ENCODE measurements at regions not wholly inside any gene's neighbourhood (a gene's known extent, or its start where the extent isn't known, plus 50 kb on each side); places are given as distances from the start of the nearest gene placed in this dataset.

GRCh38 chr5:146945617-146946084 is 67.1 kb upstream of the PPP2R2B start:
- H3K9me3 Mint-ChIP-seq (ENCODE audit: unreplicated experiment) = no peaks in the 10 kb centered on the region
- H3K4me1 ChIP-seq (ENCODE audit: insufficient read depth, low read length) = no peaks in the 10 kb centered on the region
- no peak overlapping the region for H2AFZ ChIP-seq (ENCODE audit: low read depth, low read length)
- H4K20me1 ChIP-seq (ENCODE audit: insufficient read depth, low read length) = no peaks in the 10 kb centered on the region
- H3K27me3 ChIP-seq (ENCODE audit: insufficient read depth, low read length) = no peaks in the 10 kb centered on the region
- no peak overlapping the region for H3K27ac ChIP-seq (ENCODE audit: low read depth, low read length)
- DNase-seq (ENCODE audit: low read depth) (no peak), FAIRE-seq (no peak)
- no peak overlapping the region for H3K9ac ChIP-seq (ENCODE audit: low read length)
- no peaks in the 10 kb centered on the region for H3K79me2 ChIP-seq (ENCODE audit: insufficient read depth, low read length)
- H3K36me3 ChIP-seq (ENCODE audit: insufficient read depth, low read length) = no peaks in the 10 kb centered on the region
- no peak overlapping the region for H3K4me3 Mint-ChIP-seq (ENCODE audit: unreplicated experiment)
- H3K9me3 ChIP-seq (ENCODE audit: insufficient read depth, low read depth, low read length) = no peaks in the 10 kb centered on the region
- no peaks in the 10 kb centered on the region for H3K36me3 Mint-ChIP-seq (ENCODE audit: low read depth, unreplicated experiment)
- no peak overlapping the region for H3K27ac Mint-ChIP-seq (ENCODE audit: unreplicated experiment)
- H3K4me2 ChIP-seq (ENCODE audit: low read length) = no peak overlapping the region
- H3K4me3 ChIP-seq (ENCODE audit: insufficient read depth, low read depth, low read length) = no peak overlapping the region
- TF ChIP-seq EZH2 (IDR thresholded peaks at IDR 0.05; ENCODE audit: insufficient read depth, low read length) = no peak
- no peak for TF ChIP-seq CTCF (IDR thresholded peaks at IDR 0.05; ENCODE audit: insufficient read depth, low read depth, low read length)
- H3K4me1 Mint-ChIP-seq (ENCODE audit: low read depth, unreplicated experiment) = no peaks in the 10 kb centered on the region
- H3K27me3 Mint-ChIP-seq (ENCODE audit: low read depth, unreplicated experiment) = no peaks in the 10 kb centered on the region

- H3K4me2 ChIP-seq (ENCODE audit: low read length) = no peak overlapping the region
- no peaks in the 10 kb centered on the region for H4K20me1 ChIP-seq (ENCODE audit: insufficient read depth, low read length)
- H3K9me3 Mint-ChIP-seq (ENCODE audit: unreplicated experiment) = no peaks in the 10 kb centered on the region
- no peak overlapping the region for H3K27ac Mint-ChIP-seq (ENCODE audit: unreplicated experiment)
- H3K4me3 ChIP-seq (ENCODE audit: insufficient read depth, low read depth, low read length) = no peak overlapping the region
- no peak overlapping the region for H3K4me3 Mint-ChIP-seq (ENCODE audit: unreplicated experiment)
- H3K79me2 ChIP-seq (ENCODE audit: insufficient read depth, low read length) = no peaks in the 10 kb centered on the region
- no peaks in the 10 kb centered on the region for H3K27me3 Mint-ChIP-seq (ENCODE audit: low read depth, unreplicated experiment)
- H3K27ac ChIP-seq (ENCODE audit: low read depth, low read length) = no peak overlapping the region
- H2AFZ ChIP-seq (ENCODE audit: low read depth, low read length) = no peak overlapping the region
- FAIRE-seq = no peak
- no peaks in the 10 kb centered on the region for H3K36me3 Mint-ChIP-seq (ENCODE audit: low read depth, unreplicated experiment)
- H3K4me1 Mint-ChIP-seq (ENCODE audit: low read depth, unreplicated experiment) = no peaks in the 10 kb centered on the region
- no peak overlapping the region for H3K9ac ChIP-seq (ENCODE audit: low read length)
- no peaks in the 10 kb centered on the region for H3K9me3 ChIP-seq (ENCODE audit: insufficient read depth, low read depth, low read length)
- no peaks in the 10 kb centered on the region for H3K4me1 ChIP-seq (ENCODE audit: insufficient read depth, low read length)
- TF ChIP-seq EZH2 (IDR thresholded peaks at IDR 0.05; ENCODE audit: insufficient read depth, low read length) (no peak), CTCF (IDR thresholded peaks at IDR 0.05; ENCODE audit: insufficient read depth, low read depth, low read length) (peak; percentile 23)
- no peak for DNase-seq (ENCODE audit: low read depth)
- no peaks in the 10 kb centered on the region for H3K36me3 ChIP-seq (ENCODE audit: insufficient read depth, low read length)
- no peaks in the 10 kb centered on the region for H3K27me3 ChIP-seq (ENCODE audit: insufficient read depth, low read length)
These were observed 68.8 kb upstream of the PPP2R2B start for GRCh38 chr5:146947181-146947941.

GRCh38 chr5:146948666-146949065 is 70.1 kb upstream of the PPP2R2B start:
- no peak overlapping the region for H3K4me3 Mint-ChIP-seq (ENCODE audit: unreplicated experiment)
- Histone ChIP-seq H4K20me1 (ENCODE audit: insufficient read depth, low read length) (no peaks in the 10 kb centered on the region), H2AFZ (ENCODE audit: low read depth, low read length) (no peak overlapping the region), H3K27ac (ENCODE audit: low read depth, low read length) (no peak overlapping the region), H3K9ac (ENCODE audit: low read length) (no peak overlapping the region), H3K4me2 (ENCODE audit: low read length) (no peak overlapping the region), H3K36me3 (ENCODE audit: insufficient read depth, low read length) (no peaks in the 10 kb centered on the region), H3K4me3 (ENCODE audit: insufficient read depth, low read depth, low read length) (no peak overlapping the region), H3K79me2 (ENCODE audit: insufficient read depth, low read length) (no peaks in the 10 kb centered on the region), H3K27me3 (ENCODE audit: insufficient read depth, low read length) (no peaks in the 10 kb centered on the region), H3K9me3 (ENCODE audit: insufficient read depth, low read depth, low read length) (no peaks in the 10 kb centered on the region), H3K4me1 (ENCODE audit: insufficient read depth, low read length) (no peaks in the 10 kb centered on the region)
- no peaks in the 10 kb centered on the region for H3K9me3 Mint-ChIP-seq (ENCODE audit: unreplicated experiment)
- no peak for DNase-seq (ENCODE audit: low read depth)
- no peaks in the 10 kb centered on the region for H3K36me3 Mint-ChIP-seq (ENCODE audit: low read depth, unreplicated experiment)
- no peaks in the 10 kb centered on the region for H3K4me1 Mint-ChIP-seq (ENCODE audit: low read depth, unreplicated experiment)
- H3K27ac Mint-ChIP-seq (ENCODE audit: unreplicated experiment) = no peak overlapping the region
- H3K27me3 Mint-ChIP-seq (ENCODE audit: low read depth, unreplicated experiment) = no peaks in the 10 kb centered on the region
- TF ChIP-seq EZH2 (IDR thresholded peaks at IDR 0.05; ENCODE audit: insufficient read depth, low read length) = no peak
- TF ChIP-seq CTCF (IDR thresholded peaks at IDR 0.05; ENCODE audit: insufficient read depth, low read depth, low read length) = no peak
- FAIRE-seq = no peak

Measured in astrocyte (in vitro differentiated cells and primary cell).